ENCODE measurements at regions not wholly inside any gene's neighbourhood (a gene's known extent, or its start where the extent isn't known, plus 50 kb on each side); places are given as distances from the start of the nearest gene placed in this dataset.
A peak's percentile ranks its signal among the peaks of the same experiment; 100 is the strongest.

- no peak for TF ChIP-seq CTCF (IDR thresholded peaks at IDR 0.05; ENCODE audit: low read depth, low read length)
- no peak overlapping the region for H3K4me3 ChIP-seq (replicated peaks in 1 of 2; ENCODE audit: low read depth in 2 of 2, low read length in 2 of 2)
- no peak for DNase-seq (ENCODE audit: low read depth in 2 of 2)
Observed at GRCh38 chr4:8682296-8682695, 89.7 kb downstream of the CPZ start.

- no peak for TF ChIP-seq CTCF (IDR thresholded peaks at IDR 0.05; ENCODE audit: low read depth, low read length)
- DNase-seq (ENCODE audit: low read depth in 2 of 2): no peak
- no peak overlapping the region for H3K4me3 ChIP-seq (replicated peaks in 1 of 2; ENCODE audit: low read depth in 2 of 2, low read length in 2 of 2)
Observed at GRCh38 chr4:8681391-8681790, 88.8 kb downstream of the CPZ start.

GRCh38 chr4:8679032-8679431 is 86.5 kb downstream of the CPZ start:
- DNase-seq (ENCODE audit: low read depth in 2 of 2): no peak
- TF ChIP-seq CTCF (IDR thresholded peaks at IDR 0.05; ENCODE audit: low read depth, low read length): no peak
- no peak overlapping the region for H3K4me3 ChIP-seq (replicated peaks in 1 of 2; ENCODE audit: low read depth in 2 of 2, low read length in 2 of 2)

- no peak for DNase-seq (ENCODE audit: low read depth in 2 of 2)
- TF ChIP-seq CTCF (IDR thresholded peaks at IDR 0.05; ENCODE audit: low read depth, low read length): no peak
- no peak overlapping the region for H3K4me3 ChIP-seq (replicated peaks in 1 of 2; ENCODE audit: low read depth in 2 of 2, low read length in 2 of 2)
Observed at GRCh38 chr4:8676676-8677075, 84.1 kb downstream of the CPZ start.

GRCh38 chr4:8675906-8676305 is 83.3 kb downstream of the CPZ start:
- DNase-seq (ENCODE audit: low read depth in 2 of 2): no peak
- H3K4me3 ChIP-seq (replicated peaks in 1 of 2; ENCODE audit: low read depth in 2 of 2, low read length in 2 of 2): no peak overlapping the region
- TF ChIP-seq CTCF (IDR thresholded peaks at IDR 0.05; ENCODE audit: low read depth, low read length): no peak

GRCh38 chr4:8675383-8675782 is 82.8 kb downstream of the CPZ start:
- peak; percentile 1 to 10 for DNase-seq (ENCODE audit: low read depth in 2 of 2)

More at GRCh38 chr4:8675383-8675782, 82.8 kb downstream of the CPZ start:
- TF ChIP-seq CTCF (IDR thresholded peaks at IDR 0.05; ENCODE audit: low read depth, low read length): no peak
- no peak overlapping the region for H3K4me3 ChIP-seq (replicated peaks in 1 of 2; ENCODE audit: low read depth in 2 of 2, low read length in 2 of 2)

Measured in cardiac fibroblast (primary cell).